ENCODE measurements at regions not wholly inside any gene's neighbourhood (a gene's known extent, or its start where the extent isn't known, plus 50 kb on each side); places are given as distances from the start of the nearest gene placed in this dataset.

GRCh38 chr3:110077093-110077492, 739.7 kb upstream of the DPPA4 start:
- no peaks in the 10 kb centered on the region for H3K4me1 ChIP-seq (ENCODE audit: control insufficient read depth, insufficient read depth, low read length)
- no peak overlapping the region for H3K27ac Mint-ChIP-seq
- DNase-seq, result no peak
- no peaks in the 10 kb centered on the region for H3K4me1 Mint-ChIP-seq
- H3K9me3 Mint-ChIP-seq, result peaks cover 13% of the 10 kb centered on the region
- no peak for TF ChIP-seq CTCF (conservative IDR thresholded peaks at IDR 0.05)
- H3K36me3 Mint-ChIP-seq (ENCODE audit: low read depth), result no peaks in the 10 kb centered on the region
- H3K27me3 ChIP-seq (ENCODE audit: control insufficient read depth, insufficient read depth, low read length, poor library complexity, severe bottlenecking), result no peaks in the 10 kb centered on the region
- 95 to 100% methylated on average over 1 of the region's 1 CpG for WGBS, 2 experiments (ENCODE audit: insufficient coverage in 1 of 2, insufficient read length in 1 of 2)
- peaks cover 6% of the 10 kb centered on the region for H3K9me3 ChIP-seq (ENCODE audit: control insufficient read depth, low read length)
- no peak overlapping the region for H3K4me3 Mint-ChIP-seq
- H3K27me3 Mint-ChIP-seq (ENCODE audit: insufficient read depth), result no peaks in the 10 kb centered on the region
- no peaks in the 10 kb centered on the region for H3K36me3 ChIP-seq (ENCODE audit: control insufficient read depth, insufficient read depth, low read length)
- no peak overlapping the region for H3K9ac ChIP-seq (ENCODE audit: extremely low read depth, low read length, poor library complexity, severe bottlenecking)
- H3K27ac ChIP-seq (ENCODE audit: low read depth, low read length), result no peak overlapping the region
- no peak overlapping the region for H3K4me3 ChIP-seq (ENCODE audit: low read length)

- no peak for TF ChIP-seq CTCF (conservative IDR thresholded peaks at IDR 0.05)
- H3K4me1 Mint-ChIP-seq, result no peaks in the 10 kb centered on the region
- H3K9me3 Mint-ChIP-seq, result peaks cover 5% of the 10 kb centered on the region
- no peak overlapping the region for H3K4me3 ChIP-seq (ENCODE audit: low read length)
- no peaks in the 10 kb centered on the region for H3K36me3 Mint-ChIP-seq (ENCODE audit: low read depth)
- H3K36me3 ChIP-seq (ENCODE audit: control insufficient read depth, insufficient read depth, low read length), result no peaks in the 10 kb centered on the region
- no peak overlapping the region for H3K27ac ChIP-seq (ENCODE audit: low read depth, low read length)
- no peaks in the 10 kb centered on the region for H3K27me3 ChIP-seq (ENCODE audit: control insufficient read depth, insufficient read depth, low read length, poor library complexity, severe bottlenecking)
- no peak for DNase-seq
- H3K9ac ChIP-seq (ENCODE audit: extremely low read depth, low read length, poor library complexity, severe bottlenecking), result no peak overlapping the region
- H3K27me3 Mint-ChIP-seq (ENCODE audit: insufficient read depth), result no peaks in the 10 kb centered on the region
- no peak overlapping the region for H3K4me3 Mint-ChIP-seq
- H3K4me1 ChIP-seq (ENCODE audit: control insufficient read depth, insufficient read depth, low read length), result no peaks in the 10 kb centered on the region
- H3K27ac Mint-ChIP-seq, result no peak overlapping the region
- H3K9me3 ChIP-seq (ENCODE audit: control insufficient read depth, low read length), result peaks cover 15% of the 10 kb centered on the region
Observed at GRCh38 chr3:110093411-110093810, 756.1 kb upstream of the DPPA4 start.

DNA sequence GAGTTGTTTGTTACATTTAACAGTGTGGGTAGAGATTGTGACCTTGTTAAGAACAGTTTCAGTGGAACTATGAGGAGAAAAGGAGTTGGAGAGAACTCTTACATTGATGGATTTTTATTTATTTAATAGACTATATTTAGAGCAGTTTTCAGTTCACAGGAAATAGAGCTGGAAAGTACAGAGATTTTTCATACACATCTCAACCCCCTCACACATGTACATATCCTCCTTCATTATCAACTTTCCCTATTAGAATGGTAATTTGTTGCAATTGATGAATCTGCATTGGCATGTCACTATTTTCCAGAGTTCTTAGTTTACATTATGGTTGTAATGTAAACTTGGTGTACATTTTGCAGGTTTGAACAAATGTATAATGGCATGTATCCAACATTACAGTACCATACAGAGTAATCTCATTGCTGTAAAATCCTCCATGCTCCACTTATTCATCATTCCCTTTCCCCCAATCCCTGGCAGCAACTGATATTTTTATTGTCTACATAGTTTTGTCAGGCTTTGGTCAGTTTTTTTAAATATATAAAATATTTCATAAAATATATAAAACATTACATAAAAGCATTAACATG, 756.6 kb upstream of the DPPA4 start:
- no peak for TF ChIP-seq CTCF (conservative IDR thresholded peaks at IDR 0.05)
- Mint-ChIP-seq H3K27me3 (ENCODE audit: insufficient read depth) (no peaks in the 10 kb centered on the region), H3K36me3 (ENCODE audit: low read depth) (no peaks in the 10 kb centered on the region), H3K27ac (no peak overlapping the region), H3K4me1 (no peaks in the 10 kb centered on the region), H3K9me3 (peaks cover 5% of the 10 kb centered on the region), H3K4me3 (no peak overlapping the region)
- Histone ChIP-seq H3K4me1 (ENCODE audit: control insufficient read depth, insufficient read depth, low read length) (no peaks in the 10 kb centered on the region), H3K36me3 (ENCODE audit: control insufficient read depth, insufficient read depth, low read length) (no peaks in the 10 kb centered on the region), H3K9me3 (ENCODE audit: control insufficient read depth, low read length) (peaks cover 15% of the 10 kb centered on the region), H3K27ac (ENCODE audit: low read depth, low read length) (no peak overlapping the region), H3K9ac (ENCODE audit: extremely low read depth, low read length, poor library complexity, severe bottlenecking) (no peak overlapping the region), H3K4me3 (ENCODE audit: low read length) (no peak overlapping the region), H3K27me3 (ENCODE audit: control insufficient read depth, insufficient read depth, low read length, poor library complexity, severe bottlenecking) (no peaks in the 10 kb centered on the region)
- DNase-seq, result no peak

Measured in endodermal cell (in vitro differentiated cells).